LNCAP (cell line): ENCODE measurements at regions not wholly inside any gene's neighbourhood (a gene's known extent, or its start where the extent isn't known, plus 50 kb on each side); places are given as distances from the start of the nearest gene placed in this dataset.

ENCODE experiments used
- CTCF ChIP-seq: fragments of 450-650 bp; IDR thresholded peaks from 2 replicates; pipeline ENCODE4 v1.5.1; 2017; ENCODE audit warnings: mild to moderate bottlenecking

GRCh38 chr1:222424826-222425225, 123.1 kb downstream of the HHIPL2 start:
- TF ChIP-seq CTCF: no peak

- TF ChIP-seq CTCF: no peak
Observed at GRCh38 chr1:222421380-222421779, 126.5 kb downstream of the HHIPL2 start.

- no peak for TF ChIP-seq CTCF
Observed at GRCh38 chr1:222420633-222421032, 127.3 kb downstream of the HHIPL2 start.

GRCh38 chr1:222418654-222419053, 129.2 kb downstream of the HHIPL2 start:
- no peak for TF ChIP-seq CTCF

- no peak for TF ChIP-seq CTCF
Observed at GRCh38 chr1:222417264-222417663, 130.6 kb downstream of the HHIPL2 start.

GRCh38 chr1:222416001-222416791, 131.7 kb downstream of the HHIPL2 start:
- TF ChIP-seq CTCF: no peak

- no peak for TF ChIP-seq CTCF
Observed at GRCh38 chr1:222415441-222415840, 132.5 kb downstream of the HHIPL2 start.
